ENCODE measurements at regions not wholly inside any gene's neighbourhood (a gene's known extent, or its start where the extent isn't known, plus 50 kb on each side); places are given as distances from the start of the nearest gene placed in this dataset.

DNA sequence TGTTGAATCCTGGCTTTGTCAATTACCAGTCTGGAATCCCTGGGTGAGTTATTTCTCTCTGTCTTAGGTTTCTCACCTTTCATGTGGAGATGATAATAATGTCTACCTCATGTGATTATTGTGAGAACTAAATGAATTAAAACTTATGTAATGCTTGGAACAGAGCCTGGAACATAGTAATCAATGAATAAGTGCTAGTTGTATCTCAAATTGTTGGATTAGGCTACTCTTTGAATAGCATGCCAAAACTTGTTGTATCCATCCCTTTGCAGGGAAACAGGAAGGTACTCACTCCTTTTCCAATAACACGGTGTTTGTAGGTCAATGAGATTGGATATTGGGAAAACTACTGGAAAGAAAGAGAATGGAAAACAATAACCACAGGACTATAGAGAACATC is 796.6 kb upstream of the ZEB2 start:
- Histone ChIP-seq H3K27ac (no peak overlapping the region), H3K27me3 (no peaks in the 10 kb centered on the region), H3K4me3 (no peak overlapping the region), H3K9me3 (replicated peaks in 1 of 3) (no peaks in the 10 kb centered on the region), H3K36me3 (replicated peaks in 1 of 2) (no peaks in the 10 kb centered on the region), H3K4me1 (replicated peaks in 1 of 2) (no peaks in the 10 kb centered on the region)
- WGBS, 4 donors, result 91 to 97% (median 96%) methylated on average over 1 of the region's 1 CpG
- no peak for TF ChIP-seq CTCF (IDR thresholded peaks at IDR 0.05)
- TF ChIP-seq POLR2A (IDR thresholded peaks at IDR 0.05), result no peak
- intact Hi-C loops (cut with DNase I), result no loop called here
- DNase-seq, result no peak

- Histone ChIP-seq H3K36me3 (replicated peaks in 1 of 2) (no peaks in the 10 kb centered on the region), H3K27ac (no peak overlapping the region), H3K4me1 (replicated peaks in 1 of 2) (no peaks in the 10 kb centered on the region), H3K9me3 (replicated peaks in 1 of 3) (no peaks in the 10 kb centered on the region), H3K4me3 (no peak overlapping the region), H3K27me3 (no peaks in the 10 kb centered on the region)
- no peak for DNase-seq
- intact Hi-C loops (cut with DNase I), result no loop called here
- TF ChIP-seq CTCF (IDR thresholded peaks at IDR 0.05), result no peak
- TF ChIP-seq POLR2A (IDR thresholded peaks at IDR 0.05), result no peak
- WGBS, 4 donors, result 54 to 64% (median 58%) methylated on average over 3 of the region's 3 CpGs
These were observed 795.1 kb upstream of the ZEB2 start for GRCh38 chr2:145315053-145315452.

DNA sequence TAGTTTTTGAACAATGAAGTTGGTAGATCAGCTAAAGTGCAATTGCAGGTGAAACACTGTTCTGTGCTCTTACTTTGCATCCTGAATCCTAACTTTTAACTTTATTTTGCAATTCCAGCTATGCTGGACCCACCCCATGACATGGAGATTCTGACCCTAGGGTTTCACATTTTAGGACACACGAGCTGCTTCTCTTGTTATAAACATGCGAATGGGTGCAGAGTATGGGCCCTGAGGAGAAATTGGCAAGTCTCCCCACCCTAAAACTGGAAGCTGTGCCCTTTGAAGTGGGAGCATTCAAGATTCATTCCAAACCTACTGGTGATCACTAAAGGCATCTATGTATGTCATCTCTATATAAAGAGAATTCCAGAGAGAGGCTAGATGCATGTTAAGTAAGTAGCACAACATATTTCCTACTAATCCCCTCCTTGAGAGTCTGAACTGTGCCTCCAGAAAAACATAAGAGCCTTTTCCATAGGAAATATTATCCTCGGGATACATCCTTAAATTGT is 794.3 kb upstream of the ZEB2 start:
- H3K36me3 ChIP-seq (replicated peaks in 1 of 2), result no peaks in the 10 kb centered on the region
- intact Hi-C loops (cut with DNase I), result no loop called here
- WGBS, 4 donors, result 89 to 94% (median 91%) methylated on average over 3 of the region's 3 CpGs
- no peaks in the 10 kb centered on the region for H3K9me3 ChIP-seq (replicated peaks in 1 of 3)
- H3K4me3 ChIP-seq, result no peak overlapping the region
- H3K27me3 ChIP-seq, result no peaks in the 10 kb centered on the region
- DNase-seq, result no peak
- TF ChIP-seq POLR2A (IDR thresholded peaks at IDR 0.05) (no peak), CTCF (IDR thresholded peaks at IDR 0.05) (no peak)
- no peaks in the 10 kb centered on the region for H3K4me1 ChIP-seq (replicated peaks in 1 of 2)
- H3K27ac ChIP-seq, result no peak overlapping the region

DNA sequence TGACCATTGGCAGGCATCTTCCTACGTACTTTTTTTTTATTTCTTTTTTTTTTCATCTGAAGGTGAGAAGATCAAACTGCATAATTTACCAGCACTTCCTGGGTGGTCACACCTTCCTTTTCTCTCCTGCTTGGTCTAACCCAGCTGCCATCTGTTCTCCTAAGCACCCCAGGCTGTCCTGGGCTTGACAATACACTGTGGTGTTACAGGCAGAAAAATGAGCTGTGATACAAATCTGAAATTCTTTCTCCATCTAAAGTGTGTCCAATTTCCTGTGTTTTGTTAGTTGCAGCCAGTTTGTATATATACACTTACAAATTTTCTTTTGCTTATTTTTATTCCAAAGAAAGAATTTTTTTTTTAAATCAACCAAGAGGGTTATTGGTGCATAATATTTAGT is 786.0 kb upstream of the ZEB2 start:
- TF ChIP-seq CTCF (IDR thresholded peaks at IDR 0.05), result no peak
- no peak for TF ChIP-seq POLR2A (IDR thresholded peaks at IDR 0.05)
- Histone ChIP-seq H3K9me3 (replicated peaks in 1 of 3) (no peaks in the 10 kb centered on the region), H3K27ac (no peak overlapping the region), H3K36me3 (replicated peaks in 1 of 2) (no peaks in the 10 kb centered on the region), H3K4me1 (replicated peaks in 1 of 2) (no peaks in the 10 kb centered on the region), H3K27me3 (no peaks in the 10 kb centered on the region), H3K4me3 (no peak overlapping the region)
- 68 to 83% (median 77%) methylated on average over 1 of the region's 1 CpG for WGBS, 4 donors
- intact Hi-C loops (cut with DNase I), result no loop called here
- DNase-seq, result no peak
